GM13977 (cell line): ENCODE measurements at regions not wholly inside any gene's neighbourhood (a gene's known extent, or its start where the extent isn't known, plus 50 kb on each side); places are given as distances from the start of the nearest gene placed in this dataset.

Experiments used
- DNase-seq: peaks from one replicate; pipeline ENCODE4 v3.0.0; 2012; ENCODE audit warnings: low spot score
- in situ Hi-C: fragments of 300-500 bp; cut with MboI; formaldehyde crosslinking; loops from one replicate; pipeline ENCODE4 v1.12.0; 2022; ENCODE audit warnings: low sequenced_read_pairs, low pct_unique_long_range_greater_than_20kb, mixed read lengths, inconsistent platforms; ENCODE audit not compliant: unreplicated experiment
- TF ChIP-seq, protein P1 (sequence below): IDR thresholded peaks from 2 replicates; pipeline ENCODE4 v1.5.1; 2012; ENCODE audit warnings: mild to moderate bottlenecking, control low read depth; ENCODE audit not compliant: insufficient read depth; ENCODE audit errors: extremely low read depth, missing control alignments

DNA sequence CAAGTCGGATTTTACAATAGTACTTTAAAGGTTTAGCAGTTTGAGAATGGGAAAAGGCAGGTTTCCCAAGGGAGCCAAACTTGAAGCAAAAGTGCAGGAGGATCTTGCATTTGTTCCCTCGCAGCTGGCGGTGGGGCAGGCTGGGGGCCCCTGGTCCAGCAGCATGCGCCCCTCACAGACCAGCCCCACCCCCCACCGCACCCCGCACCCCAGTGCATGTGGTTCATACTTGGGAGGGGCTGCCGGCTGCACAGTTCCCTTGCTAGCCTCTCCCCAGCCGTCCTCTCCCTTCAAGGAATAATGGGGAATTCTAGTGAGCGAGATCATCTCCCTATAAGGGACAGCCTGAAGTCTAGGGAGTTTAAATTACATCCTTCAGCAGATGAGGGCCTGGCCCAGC lies 273.1 kb upstream of the IRX2 start:
- in situ Hi-C loops = no loop called here
- TF ChIP-seq, protein P1, sequence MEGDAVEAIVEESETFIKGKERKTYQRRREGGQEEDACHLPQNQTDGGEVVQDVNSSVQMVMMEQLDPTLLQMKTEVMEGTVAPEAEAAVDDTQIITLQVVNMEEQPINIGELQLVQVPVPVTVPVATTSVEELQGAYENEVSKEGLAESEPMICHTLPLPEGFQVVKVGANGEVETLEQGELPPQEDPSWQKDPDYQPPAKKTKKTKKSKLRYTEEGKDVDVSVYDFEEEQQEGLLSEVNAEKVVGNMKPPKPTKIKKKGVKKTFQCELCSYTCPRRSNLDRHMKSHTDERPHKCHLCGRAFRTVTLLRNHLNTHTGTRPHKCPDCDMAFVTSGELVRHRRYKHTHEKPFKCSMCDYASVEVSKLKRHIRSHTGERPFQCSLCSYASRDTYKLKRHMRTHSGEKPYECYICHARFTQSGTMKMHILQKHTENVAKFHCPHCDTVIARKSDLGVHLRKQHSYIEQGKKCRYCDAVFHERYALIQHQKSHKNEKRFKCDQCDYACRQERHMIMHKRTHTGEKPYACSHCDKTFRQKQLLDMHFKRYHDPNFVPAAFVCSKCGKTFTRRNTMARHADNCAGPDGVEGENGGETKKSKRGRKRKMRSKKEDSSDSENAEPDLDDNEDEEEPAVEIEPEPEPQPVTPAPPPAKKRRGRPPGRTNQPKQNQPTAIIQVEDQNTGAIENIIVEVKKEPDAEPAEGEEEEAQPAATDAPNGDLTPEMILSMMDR = no peak
- DNase-seq = no peak

- no peak for DNase-seq
- in situ Hi-C loops = no loop called here
- TF ChIP-seq, protein P1 = no peak
These were observed 272.6 kb upstream of the IRX2 start for GRCh38 chr5:3024126-3024525.

GRCh38 chr5:3023656-3024055 lies 272.2 kb upstream of the IRX2 start:
- in situ Hi-C loops = no loop called here
- no peak for DNase-seq
- TF ChIP-seq, protein P1 = no peak

GRCh38 chr5:3022665-3023064 lies 271.2 kb upstream of the IRX2 start:
- TF ChIP-seq, protein P1 = no peak
- DNase-seq = no peak
- in situ Hi-C loops = no loop called here

DNA sequence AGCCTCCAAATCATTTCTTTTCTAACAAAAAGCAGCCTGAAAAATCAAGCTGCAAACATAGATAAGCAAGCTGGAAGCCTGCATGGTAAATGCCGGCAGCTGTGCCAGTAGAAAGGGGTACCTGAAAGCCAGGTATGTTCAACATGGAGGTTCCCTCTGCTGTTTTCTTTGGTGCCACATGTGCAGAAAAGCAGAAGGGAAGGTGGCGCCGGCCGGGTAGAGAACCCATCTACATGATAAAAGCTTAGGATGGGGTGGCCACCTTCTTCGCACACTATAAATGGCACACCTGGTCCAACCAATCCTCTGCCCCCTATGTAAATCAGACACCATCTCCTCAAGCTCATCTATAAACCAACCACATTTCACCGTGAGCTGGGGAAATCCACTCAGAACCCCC lies 268.9 kb upstream of the IRX2 start:
- in situ Hi-C loops = no loop called here
- TF ChIP-seq, protein P1 = no peak
- DNase-seq = no peak

DNA sequence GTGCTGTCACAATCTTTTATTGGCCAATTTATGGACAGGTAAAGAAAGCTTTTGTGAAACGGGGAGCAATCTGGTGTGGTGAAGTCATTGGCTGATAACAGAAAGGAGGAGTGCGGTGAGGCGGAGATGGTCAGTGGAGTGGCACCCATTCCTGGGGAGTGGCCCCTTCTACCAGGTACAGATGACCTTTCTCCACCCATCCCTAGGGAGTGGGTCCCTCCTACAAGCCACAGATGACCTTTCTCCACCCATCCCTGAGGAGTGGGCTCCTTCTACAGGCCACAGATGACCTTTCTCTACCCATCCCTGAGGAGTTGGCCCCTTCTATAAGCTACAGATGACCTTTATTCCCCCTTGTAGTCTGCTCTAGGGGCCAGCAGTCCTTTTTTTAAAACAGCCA lies 267.6 kb upstream of the IRX2 start:
- TF ChIP-seq, protein P1 = no peak
- DNase-seq = no peak
- in situ Hi-C loops = no loop called here

GRCh38 chr5:3011764-3012017 lies 260.2 kb upstream of the IRX2 start:
- no peak for DNase-seq
- in situ Hi-C loops = no loop called here

More at GRCh38 chr5:3011764-3012017, 260.2 kb upstream of the IRX2 start:
- TF ChIP-seq, protein P1 = no peak
